Nephron progenitor cell (in vitro differentiated cells): ENCODE measurements at regions not wholly inside any gene's neighbourhood (a gene's known extent, or its start where the extent isn't known, plus 50 kb on each side); places are given as distances from the start of the nearest gene placed in this dataset.

Experiments used
- DNase-seq: peaks from one replicate; pipeline ENCODE4 v3.0.0; 2021
- H3K27ac Mint-ChIP-seq: 2 replicates; pipeline ENCODE4 v1.8.0; 2021; ENCODE audit warnings: mild to moderate bottlenecking, moderate library complexity, mixed read lengths
- H3K27me3 Mint-ChIP-seq: 2 replicates; pipeline ENCODE4 v1.8.0; 2021; ENCODE audit warnings: mild to moderate bottlenecking, low read depth, mixed read lengths; ENCODE audit not compliant: poor library complexity
- H3K36me3 Mint-ChIP-seq: 2 replicates; pipeline ENCODE4 v1.8.0; 2021; ENCODE audit warnings: low read depth, mixed read lengths
- H3K4me1 Mint-ChIP-seq: 2 replicates; pipeline ENCODE4 v1.8.0; 2021; ENCODE audit warnings: mixed read lengths
- H3K4me3 Mint-ChIP-seq: 2 replicates; pipeline ENCODE4 v1.8.0; 2021; ENCODE audit warnings: mild to moderate bottlenecking, moderate library complexity, mixed read lengths
- H3K9me3 Mint-ChIP-seq: 2 replicates; pipeline ENCODE4 v1.8.0; 2021; ENCODE audit warnings: mild to moderate bottlenecking, moderate library complexity, mixed read lengths
- CTCF ChIP-seq: fragments of 200-600 bp; sonication (generic); IDR thresholded peaks from 2 replicates; pipeline ENCODE4 v1.5.0; 2021; ENCODE audit warnings: antibody characterized with exemption

GRCh38 chr18:37958499-37958898 lies 392.9 kb upstream of the CELF4 start:
- Mint-ChIP-seq H3K36me3 (no peaks in the 10 kb centered on the region), H3K27ac (no peak overlapping the region), H3K4me1 (no peaks in the 10 kb centered on the region), H3K27me3 (peaks cover 4% of the 10 kb centered on the region), H3K4me3 (no peak overlapping the region), H3K9me3 (peaks cover 21% of the 10 kb centered on the region)
- DNase-seq, result no peak
- TF ChIP-seq CTCF, result no peak

DNA sequence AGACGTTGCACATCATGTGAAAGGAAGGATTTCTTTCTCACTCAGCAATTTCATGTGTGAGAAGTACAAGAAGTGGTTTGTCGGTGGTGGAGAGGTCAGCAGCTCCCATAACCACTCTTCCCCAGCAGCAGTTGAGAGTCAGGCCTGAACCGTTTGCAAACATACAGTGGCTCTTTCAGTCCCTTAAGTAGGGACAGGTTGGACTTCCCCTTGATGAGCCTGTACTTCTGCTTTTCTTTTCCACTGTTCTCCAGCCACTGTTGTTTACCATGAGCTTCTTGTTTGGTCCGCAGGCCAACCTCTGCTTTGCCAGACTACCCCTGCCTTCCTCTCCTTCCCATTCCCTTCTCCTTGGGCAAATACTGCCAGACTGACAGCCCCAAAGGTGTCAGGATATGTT lies 391.3 kb upstream of the CELF4 start:
- H3K4me1 Mint-ChIP-seq, result no peaks in the 10 kb centered on the region
- no peak for DNase-seq
- peaks cover 4% of the 10 kb centered on the region for H3K27me3 Mint-ChIP-seq
- H3K9me3 Mint-ChIP-seq, result peaks cover 29% of the 10 kb centered on the region
- H3K36me3 Mint-ChIP-seq, result no peaks in the 10 kb centered on the region
- H3K4me3 Mint-ChIP-seq, result no peak overlapping the region
- TF ChIP-seq CTCF, result no peak
- no peak overlapping the region for H3K27ac Mint-ChIP-seq

- Mint-ChIP-seq H3K4me3 (no peak overlapping the region), H3K27ac (no peak overlapping the region), H3K9me3 (peaks cover 29% of the 10 kb centered on the region), H3K4me1 (no peaks in the 10 kb centered on the region), H3K27me3 (peaks cover 4% of the 10 kb centered on the region), H3K36me3 (no peaks in the 10 kb centered on the region)
- TF ChIP-seq CTCF, result no peak
- no peak for DNase-seq
These were observed 390.4 kb upstream of the CELF4 start for GRCh38 chr18:37956020-37956419.

- Mint-ChIP-seq H3K36me3 (no peaks in the 10 kb centered on the region), H3K27ac (no peak overlapping the region), H3K4me1 (no peaks in the 10 kb centered on the region), H3K9me3 (peaks cover 27% of the 10 kb centered on the region), H3K27me3 (no peaks in the 10 kb centered on the region), H3K4me3 (no peak overlapping the region)
- no peak for TF ChIP-seq CTCF
- no peak for DNase-seq
These were observed 389.6 kb upstream of the CELF4 start for GRCh38 chr18:37955201-37955600.

DNA sequence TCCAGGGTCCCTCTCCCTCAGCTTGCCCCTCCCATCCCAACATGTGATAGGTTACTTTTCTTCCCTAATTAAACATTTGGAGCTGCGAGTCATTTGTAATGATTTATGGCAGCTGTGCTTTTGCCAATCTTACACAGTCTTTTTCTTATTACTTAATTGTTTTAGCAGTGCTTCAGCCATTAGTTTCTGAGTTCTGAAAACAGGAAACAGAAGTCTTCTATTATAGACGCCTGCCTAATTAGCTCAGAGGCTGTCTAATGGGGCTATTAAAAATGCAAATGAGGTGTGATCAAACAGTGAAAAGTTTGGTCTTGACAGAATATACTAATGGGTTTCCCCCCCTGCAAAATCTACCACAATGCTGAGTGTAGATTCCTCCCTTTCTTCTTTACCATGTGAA lies 388.3 kb upstream of the CELF4 start:
- DNase-seq, result no peak
- TF ChIP-seq CTCF, result no peak
- H3K27ac Mint-ChIP-seq, result no peak overlapping the region

GRCh38 chr18:37948471-37948870 lies 382.9 kb upstream of the CELF4 start:
- H3K4me1 Mint-ChIP-seq, result peaks cover 5% of the 10 kb centered on the region
- DNase-seq, result no peak
- H3K27ac Mint-ChIP-seq, result no peak overlapping the region
- H3K4me3 Mint-ChIP-seq, result no peak overlapping the region
- peaks cover 7% of the 10 kb centered on the region for H3K27me3 Mint-ChIP-seq
- H3K36me3 Mint-ChIP-seq, result no peaks in the 10 kb centered on the region
- H3K9me3 Mint-ChIP-seq, result peaks cover 11% of the 10 kb centered on the region
- TF ChIP-seq CTCF, result no peak

More for the DNA sequence above, 388.3 kb upstream of the CELF4 start:
- Mint-ChIP-seq H3K9me3 (peaks cover 19% of the 10 kb centered on the region), H3K27me3 (no peaks in the 10 kb centered on the region), H3K4me3 (no peak overlapping the region), H3K36me3 (no peaks in the 10 kb centered on the region), H3K4me1 (no peaks in the 10 kb centered on the region)
